D721Med (cell line): ENCODE measurements at regions not wholly inside any gene's neighbourhood (a gene's known extent, or its start where the extent isn't known, plus 50 kb on each side); places are given as distances from the start of the nearest gene placed in this dataset.

ENCODE experiments used
- DNase-seq: peaks from one replicate; pipeline ENCODE4 v3.0.0; 2011; ENCODE audit warnings: low spot score; ENCODE audit not compliant: insufficient read length
- FAIRE-seq: peaks from 2 replicates; lab custom pipeline; 2011; peaks lifted over from hg19 to GRCh38; lab: Jason Lieb, UNC
- TF ChIP-seq, protein P1 (sequence below): IDR thresholded peaks from 2 replicates; pipeline ENCODE4 v1.5.1; 2012; ENCODE audit warnings: mild to moderate bottlenecking, control low read depth; ENCODE audit not compliant: insufficient read depth; ENCODE audit errors: missing control alignments

DNA sequence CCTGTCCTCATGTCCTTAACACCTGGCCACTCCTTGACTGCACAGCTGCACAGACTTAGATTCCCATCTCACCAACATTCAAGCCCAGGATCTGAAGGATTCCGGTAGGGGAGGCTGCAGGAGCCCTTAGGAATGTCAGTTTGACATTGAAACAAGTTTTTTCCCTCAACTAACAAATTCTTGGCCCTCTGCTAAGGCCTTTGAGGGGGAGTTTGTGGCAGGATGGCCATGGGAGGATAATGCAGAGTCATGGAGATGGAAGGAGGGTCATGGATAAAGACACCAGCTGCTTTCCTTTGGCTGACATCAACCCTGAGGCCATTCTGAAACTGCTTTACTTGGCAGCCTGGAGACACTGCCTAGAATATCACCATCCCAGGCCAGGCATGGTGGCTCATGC is 63.4 kb upstream of the PPP2R5A start:
- TF ChIP-seq, protein P1, sequence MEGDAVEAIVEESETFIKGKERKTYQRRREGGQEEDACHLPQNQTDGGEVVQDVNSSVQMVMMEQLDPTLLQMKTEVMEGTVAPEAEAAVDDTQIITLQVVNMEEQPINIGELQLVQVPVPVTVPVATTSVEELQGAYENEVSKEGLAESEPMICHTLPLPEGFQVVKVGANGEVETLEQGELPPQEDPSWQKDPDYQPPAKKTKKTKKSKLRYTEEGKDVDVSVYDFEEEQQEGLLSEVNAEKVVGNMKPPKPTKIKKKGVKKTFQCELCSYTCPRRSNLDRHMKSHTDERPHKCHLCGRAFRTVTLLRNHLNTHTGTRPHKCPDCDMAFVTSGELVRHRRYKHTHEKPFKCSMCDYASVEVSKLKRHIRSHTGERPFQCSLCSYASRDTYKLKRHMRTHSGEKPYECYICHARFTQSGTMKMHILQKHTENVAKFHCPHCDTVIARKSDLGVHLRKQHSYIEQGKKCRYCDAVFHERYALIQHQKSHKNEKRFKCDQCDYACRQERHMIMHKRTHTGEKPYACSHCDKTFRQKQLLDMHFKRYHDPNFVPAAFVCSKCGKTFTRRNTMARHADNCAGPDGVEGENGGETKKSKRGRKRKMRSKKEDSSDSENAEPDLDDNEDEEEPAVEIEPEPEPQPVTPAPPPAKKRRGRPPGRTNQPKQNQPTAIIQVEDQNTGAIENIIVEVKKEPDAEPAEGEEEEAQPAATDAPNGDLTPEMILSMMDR = no peak
- no peak for DNase-seq
- no peak for FAIRE-seq

DNA sequence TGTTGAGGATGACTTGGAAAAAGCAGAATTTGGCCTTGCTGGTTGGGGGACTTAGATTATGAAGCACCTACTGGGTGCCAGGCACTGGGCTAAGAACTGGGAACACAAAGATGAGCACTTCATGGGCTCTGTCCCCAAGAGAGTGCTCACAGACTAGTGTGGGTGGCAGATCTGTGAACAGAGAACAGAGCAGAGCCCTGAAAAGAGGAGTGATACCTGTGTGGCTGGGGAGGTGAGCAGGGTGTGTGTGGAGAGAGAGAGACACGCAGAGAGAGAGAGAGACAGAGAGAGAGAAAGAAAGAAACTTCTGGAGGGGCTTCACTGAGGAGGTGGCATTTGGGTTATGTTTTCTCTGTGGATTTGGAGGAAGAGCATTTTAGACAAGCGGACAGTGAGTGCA is 61.1 kb upstream of the PPP2R5A start:
- no peak for FAIRE-seq
- TF ChIP-seq, protein P1 = no peak
- no peak for DNase-seq

- TF ChIP-seq, protein P1 = no peak
- FAIRE-seq = no peak
Measured at GRCh38 chr1:212225416-212225815, 59.8 kb upstream of the PPP2R5A start.

GRCh38 chr1:212225871-212226302 is 59.3 kb upstream of the PPP2R5A start:
- DNase-seq = no peak
- no peak for FAIRE-seq
- TF ChIP-seq, protein P1 = no peak

More at GRCh38 chr1:212225416-212225815, 59.8 kb upstream of the PPP2R5A start:
- no peak for DNase-seq

- no peak for FAIRE-seq
- TF ChIP-seq, protein P1 = no peak
Measured at GRCh38 chr1:212226467-212226866, 58.7 kb upstream of the PPP2R5A start.

DNA sequence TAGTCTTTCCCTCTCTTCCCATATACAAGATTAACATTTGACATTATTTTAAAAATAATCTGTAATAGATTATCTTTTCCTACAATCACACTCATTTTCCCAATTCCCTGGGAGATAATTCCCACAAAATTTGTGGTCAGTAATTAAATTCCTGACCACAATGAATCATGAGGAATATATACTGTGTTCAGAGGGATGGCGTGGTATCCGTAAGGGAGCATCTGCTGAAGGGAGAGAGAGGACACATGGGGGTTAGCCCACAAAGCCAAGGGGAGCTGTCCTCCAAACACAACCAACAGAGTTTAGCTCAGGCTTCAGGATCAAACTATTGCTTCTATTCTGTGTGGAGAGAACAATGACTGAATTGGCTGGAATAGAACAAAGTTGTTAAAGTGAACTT is 57.1 kb upstream of the PPP2R5A start:
- TF ChIP-seq, protein P1 = no peak
- DNase-seq = no peak
- no peak for FAIRE-seq

More at GRCh38 chr1:212226467-212226866, 58.7 kb upstream of the PPP2R5A start:
- no peak for DNase-seq

DNA sequence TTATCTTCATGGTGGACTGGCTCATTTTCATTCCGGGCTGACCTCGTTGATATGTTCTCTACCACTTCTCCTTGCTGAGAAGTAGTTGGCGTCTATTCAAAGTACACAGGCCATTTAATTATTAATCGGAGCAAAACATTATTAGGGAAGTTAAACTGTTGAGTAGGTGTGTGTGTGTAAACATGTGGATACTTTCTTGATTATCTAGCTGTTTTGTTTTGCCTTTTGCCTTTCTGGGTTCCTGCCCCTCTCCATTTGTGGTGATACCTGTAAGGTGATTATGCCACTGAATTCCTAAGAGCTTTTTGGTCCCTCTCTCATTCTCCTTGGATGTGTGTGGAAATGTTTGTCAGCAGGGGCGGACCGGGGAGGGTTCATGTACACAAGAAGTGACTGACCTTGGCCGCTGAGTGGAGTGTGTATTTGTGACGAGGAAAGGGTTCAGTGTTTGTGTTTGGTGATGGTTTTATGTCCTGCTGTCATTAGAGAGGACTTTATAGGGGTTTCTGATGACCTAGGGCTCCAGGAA is 56.6 kb upstream of the PPP2R5A start:
- no peak for FAIRE-seq

More for the DNA sequence above, 56.6 kb upstream of the PPP2R5A start:
- TF ChIP-seq, protein P1 = no peak
- no peak for DNase-seq
